ENCODE measurements at regions not wholly inside any gene's neighbourhood (a gene's known extent, or its start where the extent isn't known, plus 50 kb on each side); places are given as distances from the start of the nearest gene placed in this dataset.

DNA sequence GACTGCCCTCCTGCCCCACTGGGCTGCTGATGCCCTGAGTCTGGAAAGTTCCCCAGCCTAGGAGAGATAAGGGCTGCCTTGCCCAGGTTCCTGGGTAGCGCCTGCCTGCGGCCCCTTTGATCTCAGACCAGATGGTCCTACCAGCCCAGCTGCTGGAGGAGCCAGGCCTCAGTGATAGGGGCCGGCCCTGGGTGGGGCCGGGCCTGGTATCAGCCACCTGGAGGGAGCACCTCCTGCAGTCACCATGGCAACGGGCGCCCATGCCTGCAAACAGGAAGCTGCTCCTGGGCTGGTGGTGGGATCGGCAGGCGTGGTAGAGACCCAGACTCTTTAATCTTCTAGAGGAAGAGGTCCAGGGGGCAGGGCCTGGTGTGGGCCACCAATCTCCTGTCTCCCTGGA, 119.7 kb upstream of the WNT4 start:
- TF ChIP-seq EZH2 (IDR thresholded peaks at IDR 0.05; ENCODE audit: borderline replicate concordance, low read length), result no peak
- TF ChIP-seq, protein P1, sequence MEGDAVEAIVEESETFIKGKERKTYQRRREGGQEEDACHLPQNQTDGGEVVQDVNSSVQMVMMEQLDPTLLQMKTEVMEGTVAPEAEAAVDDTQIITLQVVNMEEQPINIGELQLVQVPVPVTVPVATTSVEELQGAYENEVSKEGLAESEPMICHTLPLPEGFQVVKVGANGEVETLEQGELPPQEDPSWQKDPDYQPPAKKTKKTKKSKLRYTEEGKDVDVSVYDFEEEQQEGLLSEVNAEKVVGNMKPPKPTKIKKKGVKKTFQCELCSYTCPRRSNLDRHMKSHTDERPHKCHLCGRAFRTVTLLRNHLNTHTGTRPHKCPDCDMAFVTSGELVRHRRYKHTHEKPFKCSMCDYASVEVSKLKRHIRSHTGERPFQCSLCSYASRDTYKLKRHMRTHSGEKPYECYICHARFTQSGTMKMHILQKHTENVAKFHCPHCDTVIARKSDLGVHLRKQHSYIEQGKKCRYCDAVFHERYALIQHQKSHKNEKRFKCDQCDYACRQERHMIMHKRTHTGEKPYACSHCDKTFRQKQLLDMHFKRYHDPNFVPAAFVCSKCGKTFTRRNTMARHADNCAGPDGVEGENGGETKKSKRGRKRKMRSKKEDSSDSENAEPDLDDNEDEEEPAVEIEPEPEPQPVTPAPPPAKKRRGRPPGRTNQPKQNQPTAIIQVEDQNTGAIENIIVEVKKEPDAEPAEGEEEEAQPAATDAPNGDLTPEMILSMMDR (IDR thresholded peaks at IDR 0.05; ENCODE audit: low read length), result no peak

Data from OCI-LY1 (cell line).